ENCODE measurements at regions not wholly inside any gene's neighbourhood (a gene's known extent, or its start where the extent isn't known, plus 50 kb on each side); places are given as distances from the start of the nearest gene placed in this dataset.

- H3K27me3 ChIP-seq, result no peaks in the 10 kb centered on the region
- no peaks in the 10 kb centered on the region for H3K9me3 ChIP-seq
- intact Hi-C loops (cut with DNase I; ENCODE audit: low total_unique reads), result no loop called here
- DNase-seq (ENCODE audit: low spot score in 2 of 2), result no peak
- no peak for TF ChIP-seq POLR2AphosphoS5 (IDR thresholded peaks at IDR 0.05)
- no peak for TF ChIP-seq POLR2A (IDR thresholded peaks at IDR 0.05)
- no peak for TF ChIP-seq CTCF (IDR thresholded peaks at IDR 0.05)
- no peaks in the 10 kb centered on the region for H3K4me1 ChIP-seq
- no peak overlapping the region for H3K27ac ChIP-seq
- no peak overlapping the region for H3K4me3 ChIP-seq
- H3K36me3 ChIP-seq, result no peaks in the 10 kb centered on the region
Measured at GRCh38 chr4:58477513-58477912, 1367.3 kb upstream of the IGFBP7 start.

- no peak for DNase-seq (ENCODE audit: low spot score in 2 of 2)
- H3K9me3 ChIP-seq, result no peaks in the 10 kb centered on the region
- H3K27ac ChIP-seq, result no peak overlapping the region
- intact Hi-C loops (cut with DNase I; ENCODE audit: low total_unique reads), result no loop called here
- H3K36me3 ChIP-seq, result no peaks in the 10 kb centered on the region
- no peaks in the 10 kb centered on the region for H3K4me1 ChIP-seq
- H3K4me3 ChIP-seq, result no peak overlapping the region
- TF ChIP-seq POLR2A (IDR thresholded peaks at IDR 0.05), result no peak
- TF ChIP-seq POLR2AphosphoS5 (IDR thresholded peaks at IDR 0.05), result no peak
- no peak for TF ChIP-seq CTCF (IDR thresholded peaks at IDR 0.05)
- no peaks in the 10 kb centered on the region for H3K27me3 ChIP-seq
Measured at GRCh38 chr4:58475097-58475496, 1364.9 kb upstream of the IGFBP7 start.

- no peak for TF ChIP-seq POLR2A (IDR thresholded peaks at IDR 0.05)
- TF ChIP-seq CTCF (IDR thresholded peaks at IDR 0.05), result no peak
- no peak for TF ChIP-seq POLR2AphosphoS5 (IDR thresholded peaks at IDR 0.05)
- H3K27me3 ChIP-seq, result no peaks in the 10 kb centered on the region
- no peak for DNase-seq (ENCODE audit: low spot score in 2 of 2)
- intact Hi-C loops (cut with DNase I; ENCODE audit: low total_unique reads), result no loop called here
- H3K4me1 ChIP-seq, result no peaks in the 10 kb centered on the region
- H3K4me3 ChIP-seq, result no peak overlapping the region
- H3K36me3 ChIP-seq, result no peaks in the 10 kb centered on the region
- H3K9me3 ChIP-seq, result peaks cover 11 to 24% of the 10 kb centered on the region in 2 donors
- no peak overlapping the region for H3K27ac ChIP-seq
Measured at GRCh38 chr4:58465031-58465430, 1354.8 kb upstream of the IGFBP7 start.

- peaks cover 0 to 4% of the 10 kb centered on the region in 2 donors for H3K9me3 ChIP-seq
- TF ChIP-seq POLR2AphosphoS5 (IDR thresholded peaks at IDR 0.05) (no peak), POLR2A (IDR thresholded peaks at IDR 0.05) (no peak), CTCF (IDR thresholded peaks at IDR 0.05) (no peak)
- no peaks in the 10 kb centered on the region for H3K4me1 ChIP-seq
- intact Hi-C loops (cut with DNase I; ENCODE audit: low total_unique reads), result no loop called here
- H3K4me3 ChIP-seq, result no peak overlapping the region
- H3K36me3 ChIP-seq, result no peaks in the 10 kb centered on the region
- no peak overlapping the region for H3K27ac ChIP-seq
- H3K27me3 ChIP-seq, result no peaks in the 10 kb centered on the region
- no peak for DNase-seq (ENCODE audit: low spot score in 2 of 2)
Measured at GRCh38 chr4:58456727-58457384, 1346.7 kb upstream of the IGFBP7 start.

- Histone ChIP-seq H3K27ac (no peak overlapping the region), H3K9me3 (no peaks in the 10 kb centered on the region), H3K4me3 (no peak overlapping the region), H3K36me3 (no peaks in the 10 kb centered on the region), H3K27me3 (no peaks in the 10 kb centered on the region), H3K4me1 (no peaks in the 10 kb centered on the region)
- DNase-seq (ENCODE audit: low spot score in 2 of 2), result no peak
- TF ChIP-seq POLR2AphosphoS5 (IDR thresholded peaks at IDR 0.05), result no peak
- no peak for TF ChIP-seq CTCF (IDR thresholded peaks at IDR 0.05)
- TF ChIP-seq POLR2A (IDR thresholded peaks at IDR 0.05), result no peak
- intact Hi-C loops (cut with DNase I; ENCODE audit: low total_unique reads), result no loop called here
Measured at GRCh38 chr4:58453956-58454355, 1343.8 kb upstream of the IGFBP7 start.
